ENCODE measurements at regions not wholly inside any gene's neighbourhood (a gene's known extent, or its start where the extent isn't known, plus 50 kb on each side); places are given as distances from the start of the nearest gene placed in this dataset.

- DNase-seq = no peak
These were observed 199.0 kb upstream of the DSEL start for GRCh38 chr18:67715567-67715966.

GRCh38 chr18:67710639-67711038 is 194.1 kb upstream of the DSEL start:
- DNase-seq = no peak

- DNase-seq = peak; percentile 62
These were observed 189.2 kb upstream of the DSEL start for GRCh38 chr18:67705748-67706147.

GRCh38 chr18:67695684-67696083 is 179.2 kb upstream of the DSEL start:
- DNase-seq = no peak

- DNase-seq = no peak
These were observed 178.3 kb upstream of the DSEL start for GRCh38 chr18:67694787-67695186.

GRCh38 chr18:67692811-67693210 is 176.3 kb upstream of the DSEL start:
- no peak for DNase-seq

GRCh38 chr18:67682516-67682915 is 166.0 kb upstream of the DSEL start:
- DNase-seq = no peak

GRCh38 chr18:67677489-67677888 is 161.0 kb upstream of the DSEL start:
- DNase-seq = no peak

GRCh38 chr18:67672716-67673115 is 156.2 kb upstream of the DSEL start:
- no peak for DNase-seq

GRCh38 chr18:67672155-67672554 is 155.6 kb upstream of the DSEL start:
- no peak for DNase-seq

GRCh38 chr18:67670024-67670543 is 153.6 kb upstream of the DSEL start:
- no peak for DNase-seq

- DNase-seq = no peak
These were observed 148.7 kb upstream of the DSEL start for GRCh38 chr18:67665266-67665665.

- DNase-seq = no peak
These were observed 146.5 kb upstream of the DSEL start for GRCh38 chr18:67662996-67663395.

GRCh38 chr18:67661555-67661954 is 145.0 kb upstream of the DSEL start:
- no peak for DNase-seq

- no peak for DNase-seq
These were observed 137.6 kb upstream of the DSEL start for GRCh38 chr18:67654101-67654500.

GRCh38 chr18:67652288-67652687 is 135.8 kb upstream of the DSEL start:
- DNase-seq = peak; percentile 27

- DNase-seq = no peak
These were observed 134.9 kb upstream of the DSEL start for GRCh38 chr18:67651438-67651837.

- DNase-seq = no peak
These were observed 134.3 kb upstream of the DSEL start for GRCh38 chr18:67650686-67651385.

GRCh38 chr18:67646890-67647289 is 130.4 kb upstream of the DSEL start:
- DNase-seq = no peak

- DNase-seq = no peak
These were observed 127.7 kb upstream of the DSEL start for GRCh38 chr18:67644226-67644625.

GRCh38 chr18:67639872-67640271 is 123.4 kb upstream of the DSEL start:
- DNase-seq = no peak

GRCh38 chr18:67636597-67637385 is 120.3 kb upstream of the DSEL start:
- no peak for DNase-seq

GRCh38 chr18:67634631-67635338 is 118.3 kb upstream of the DSEL start:
- no peak for DNase-seq

- DNase-seq = no peak
These were observed 117.4 kb upstream of the DSEL start for GRCh38 chr18:67633939-67634338.
